ENCODE measurements at regions not wholly inside any gene's neighbourhood (a gene's known extent, or its start where the extent isn't known, plus 50 kb on each side); places are given as distances from the start of the nearest gene placed in this dataset.
"Not testable (repeated sequence)": the region's sequence is repeated elsewhere in the genome, so short reads cannot be mapped to it uniquely, and the experiment has no call there.

- in situ Hi-C loops (cut with HindIII; ENCODE audit: low sequenced_read_pairs) = no loop called here
These were observed 147.0 kb upstream of the ZNF366 start for GRCh38 chr5:72654231-72654630.

- in situ Hi-C loops (cut with HindIII; ENCODE audit: low sequenced_read_pairs) = no loop called here
These were observed 146.4 kb upstream of the ZNF366 start for GRCh38 chr5:72653586-72653985.

- in situ Hi-C loops (cut with HindIII; ENCODE audit: low sequenced_read_pairs) = no loop called here
These were observed 144.6 kb upstream of the ZNF366 start for GRCh38 chr5:72651779-72652178.

GRCh38 chr5:72651109-72651508 is 143.9 kb upstream of the ZNF366 start:
- in situ Hi-C loops (cut with HindIII; ENCODE audit: low sequenced_read_pairs) = no loop called here

GRCh38 chr5:72649449-72649848 is 142.2 kb upstream of the ZNF366 start:
- in situ Hi-C loops (cut with HindIII; ENCODE audit: low sequenced_read_pairs) = no loop called here

GRCh38 chr5:72648480-72648879 is 141.3 kb upstream of the ZNF366 start:
- in situ Hi-C loops (cut with HindIII; ENCODE audit: low sequenced_read_pairs) = no loop called here

GRCh38 chr5:72647806-72648205 is 140.6 kb upstream of the ZNF366 start:
- in situ Hi-C loops (cut with HindIII; ENCODE audit: low sequenced_read_pairs) = no loop called here

- in situ Hi-C loops (cut with HindIII; ENCODE audit: low sequenced_read_pairs) = no loop called here
These were observed 139.1 kb upstream of the ZNF366 start for GRCh38 chr5:72646246-72646866.

- in situ Hi-C loops (cut with HindIII; ENCODE audit: low sequenced_read_pairs) = no loop called here
These were observed 138.0 kb upstream of the ZNF366 start for GRCh38 chr5:72645064-72645846.

- in situ Hi-C loops (cut with HindIII; ENCODE audit: low sequenced_read_pairs) = no loop called here
These were observed 137.1 kb upstream of the ZNF366 start for GRCh38 chr5:72644296-72644695.

GRCh38 chr5:72641164-72641563 is 134.0 kb upstream of the ZNF366 start:
- in situ Hi-C loops (cut with HindIII; ENCODE audit: low sequenced_read_pairs) = no loop called here

- in situ Hi-C loops (cut with HindIII; ENCODE audit: low sequenced_read_pairs) = no loop called here
These were observed 129.8 kb upstream of the ZNF366 start for GRCh38 chr5:72637058-72637457.

GRCh38 chr5:72636565-72636964 is 129.4 kb upstream of the ZNF366 start:
- in situ Hi-C loops (cut with HindIII; ENCODE audit: low sequenced_read_pairs) = not testable (repeated sequence)

GRCh38 chr5:72634444-72634843 is 127.2 kb upstream of the ZNF366 start:
- in situ Hi-C loops (cut with HindIII; ENCODE audit: low sequenced_read_pairs) = no loop called here

GRCh38 chr5:72633649-72634048 is 126.4 kb upstream of the ZNF366 start:
- in situ Hi-C loops (cut with HindIII; ENCODE audit: low sequenced_read_pairs) = no loop called here

GRCh38 chr5:72633041-72633445 is 125.8 kb upstream of the ZNF366 start:
- in situ Hi-C loops (cut with HindIII; ENCODE audit: low sequenced_read_pairs) = no loop called here

- in situ Hi-C loops (cut with HindIII; ENCODE audit: low sequenced_read_pairs) = no loop called here
These were observed 123.5 kb upstream of the ZNF366 start for GRCh38 chr5:72630721-72631120.

GRCh38 chr5:72630081-72630480 is 122.9 kb upstream of the ZNF366 start:
- in situ Hi-C loops (cut with HindIII; ENCODE audit: low sequenced_read_pairs) = no loop called here

- in situ Hi-C loops (cut with HindIII; ENCODE audit: low sequenced_read_pairs) = no loop called here
These were observed 121.7 kb upstream of the ZNF366 start for GRCh38 chr5:72628771-72629371.

GRCh38 chr5:72625332-72625731 is 118.1 kb upstream of the ZNF366 start:
- in situ Hi-C loops (cut with HindIII; ENCODE audit: low sequenced_read_pairs) = no loop called here

- in situ Hi-C loops (cut with HindIII; ENCODE audit: low sequenced_read_pairs) = no loop called here
These were observed 117.5 kb upstream of the ZNF366 start for GRCh38 chr5:72624641-72625236.

- in situ Hi-C loops (cut with HindIII; ENCODE audit: low sequenced_read_pairs) = no loop called here
These were observed 116.7 kb upstream of the ZNF366 start for GRCh38 chr5:72623936-72624335.

All from DLD1 (cell line).